Psoas muscle (tissue), 7 donors: ENCODE measurements at regions not wholly inside any gene's neighbourhood (a gene's known extent, or its start where the extent isn't known, plus 50 kb on each side); places are given as distances from the start of the nearest gene placed in this dataset.

Experiments
- ATAC-seq, 4 donors: fragments of 200-7000 bp; cut with Tn5 transposase; one replicate each; pipeline ENCODE4 v1.9.1; 2020; ENCODE audit warnings: moderate library complexity in 3 of 4, mild to moderate bottlenecking in 2 of 4
- DNase-seq, 2 donors: peaks; one replicate each; pipeline ENCODE4 v3.0.0-alpha.2; 2020
- H3K27ac ChIP-seq: fragments of 200-600 bp; one replicate; pipeline ENCODE4 v1.8.0; 2022
- H3K27me3 ChIP-seq, 3 donors: fragments of 200-600 bp in 1 of 3; one replicate each; pipeline versions ENCODE4 v1.6.1 to v1.8.0; 2013 to 2022; ENCODE audit warnings: low read length in 2 of 3, mild to moderate bottlenecking in 2 of 3, moderate library complexity in 1 of 3; ENCODE audit not compliant: insufficient read depth in 3 of 3
- H3K36me3 ChIP-seq, 2 donors: fragments of 200-600 bp in 1 of 2; one replicate each; pipeline versions ENCODE4 v1.6.1 to v1.8.0; 2013 to 2022; ENCODE audit warnings: low read depth in 1 of 2, mild to moderate bottlenecking in 1 of 2, moderate library complexity in 1 of 2; ENCODE audit not compliant: insufficient read depth in 1 of 2
- H3K4me1 ChIP-seq: fragments of 200-600 bp; one replicate; pipeline ENCODE4 v1.8.0; 2022
- H3K4me3 ChIP-seq: fragments of 200-600 bp; one replicate; pipeline ENCODE4 v1.8.0; 2022; ENCODE audit warnings: mild to moderate bottlenecking
- H3K9me3 ChIP-seq: fragments of 200-600 bp; one replicate; pipeline ENCODE4 v1.8.0; 2022
- CTCF ChIP-seq: fragments of 200-600 bp; IDR thresholded peaks from one replicate; pipeline ENCODE4 v1.8.0; 2022; ENCODE audit warnings: antibody characterized with exemption
- WGBS, 3 donors: extraction: QIAGEN DNeasy Blood & Tissue Kit; methylation state at CpG; one replicate each; pipeline versions ENCODE4 v1.1.6 to v1.1.7; 2013; 5-methylcytosine and 5-hydroxymethylcytosine counted together
- intact Hi-C, 2 donors: fragments of 100-400 bp; cut with DNase I; formaldehyde crosslinking; loops; one replicate each; pipeline versions ENCODE4 v1.11.0 to v1.14.2; 2022
- donor health status: healthy with polysubstance abuse.
- donor health status: DM: no; HTN: no; CAD: no; lungs with moderate emphysema.
- donor health status: Bipolar disorder and iron deficiency.
- donor health status: healthy.
- donor health status: DM: yes; HTN: yes; CAD: no.
- donor health status: DM: no; HTN: no; CAD: no.
- donor health status: DM: yes; HTN: yes; CAD: no.

- TF ChIP-seq CTCF, result no peak
- Histone ChIP-seq H3K27ac (no peak overlapping the region), H3K36me3 (no peaks in the 10 kb centered on the region), H3K4me3 (no peak overlapping the region), H3K9me3 (no peaks in the 10 kb centered on the region), H3K27me3 (no peaks in the 10 kb centered on the region), H3K4me1 (no peaks in the 10 kb centered on the region)
- ATAC-seq, result no peak
- intact Hi-C loops, result no loop called here
- DNase-seq, result no peak
Measured at GRCh38 chr2:83725735-83726134, 733.3 kb downstream of the SUCLG1 start.

- 87 to 94% (median 91%) methylated on average over 1 of the region's 1 CpG for WGBS, 3 donors
- no peaks in the 10 kb centered on the region for H3K9me3 ChIP-seq
- H3K4me1 ChIP-seq, result no peaks in the 10 kb centered on the region
- DNase-seq (no peak), ATAC-seq (no peak)
- H3K27me3 ChIP-seq, result no peaks in the 10 kb centered on the region
- no peak for TF ChIP-seq CTCF
- H3K4me3 ChIP-seq, result no peak overlapping the region
- intact Hi-C loops, result no loop called here
- no peaks in the 10 kb centered on the region for H3K36me3 ChIP-seq
- no peak overlapping the region for H3K27ac ChIP-seq
Measured at GRCh38 chr2:83705146-83705545, 753.9 kb downstream of the SUCLG1 start.

GRCh38 chr2:83703598-83703997 lies 755.5 kb downstream of the SUCLG1 start:
- no peak overlapping the region for H3K4me3 ChIP-seq
- intact Hi-C loops, result no loop called here
- H3K27ac ChIP-seq, result no peak overlapping the region
- no peaks in the 10 kb centered on the region for H3K27me3 ChIP-seq
- no peaks in the 10 kb centered on the region for H3K4me1 ChIP-seq
- no peak for TF ChIP-seq CTCF
- H3K9me3 ChIP-seq, result no peaks in the 10 kb centered on the region
- DNase-seq (no peak), ATAC-seq (no peak)
- 73 to 85% (median 81%) methylated on average over 1 of the region's 1 CpG for WGBS, 3 donors
- no peaks in the 10 kb centered on the region for H3K36me3 ChIP-seq

- WGBS, 3 donors, result 54 to 61% (median 54%) methylated on average over 4 of the region's 4 CpGs
- Histone ChIP-seq H3K4me1 (no peaks in the 10 kb centered on the region), H3K27ac (no peak overlapping the region), H3K9me3 (no peaks in the 10 kb centered on the region), H3K27me3 (no peaks in the 10 kb centered on the region), H3K4me3 (no peak overlapping the region), H3K36me3 (no peaks in the 10 kb centered on the region)
- no peak for TF ChIP-seq CTCF
- DNase-seq, result no peak
- ATAC-seq, result no peak
- intact Hi-C loops, result no loop called here
Measured at GRCh38 chr2:83696838-83697237, 762.2 kb downstream of the SUCLG1 start.

- H3K36me3 ChIP-seq, result no peaks in the 10 kb centered on the region
- no peak for DNase-seq
- WGBS, 3 donors, result 83 to 89% (median 83%) methylated on average over 7 of the region's 7 CpGs
- no peak overlapping the region for H3K4me3 ChIP-seq
- no peaks in the 10 kb centered on the region for H3K4me1 ChIP-seq
- ATAC-seq, result no peak
- no peak overlapping the region for H3K27ac ChIP-seq
- no peaks in the 10 kb centered on the region for H3K27me3 ChIP-seq
- TF ChIP-seq CTCF, result no peak
- intact Hi-C loops, result no loop called here
- no peaks in the 10 kb centered on the region for H3K9me3 ChIP-seq
Measured at GRCh38 chr2:83695530-83695929, 763.5 kb downstream of the SUCLG1 start.
